Aorta (tissue), 5 donors: ENCODE measurements at regions not wholly inside any gene's neighbourhood (a gene's known extent, or its start where the extent isn't known, plus 50 kb on each side); places are given as distances from the start of the nearest gene placed in this dataset.
A peak's percentile ranks its signal among the peaks of the same experiment; 100 is the strongest.
"Not testable (repeated sequence)": the region's sequence is repeated elsewhere in the genome, so short reads cannot be mapped to it uniquely, and the experiment has no call there.

Experiments
- ATAC-seq: fragments of 200-7000 bp; cut with Tn5 transposase; one replicate; pipeline ENCODE4 v1.9.1; 2022; ENCODE audit warnings: moderate library complexity; ENCODE audit not compliant: low FRiP score
- DNase-seq, 2 donors: peaks; one replicate each; pipeline ENCODE4 v3.0.0-alpha.2; 2020
- H3K27ac ChIP-seq, 2 donors: one replicate each; pipeline ENCODE4 v1.5.1; 2013; ENCODE audit warnings: low read length in 2 of 2, mild to moderate bottlenecking in 2 of 2, moderate library complexity in 2 of 2, control low read depth in 1 of 2, inconsistent platforms in 1 of 2, low read depth in 1 of 2
- H3K27me3 ChIP-seq, 2 donors: one replicate each; pipeline ENCODE4 v1.6.1; 2013; ENCODE audit warnings: control low read depth in 1 of 2, low read length in 1 of 2, mild to moderate bottlenecking in 1 of 2, moderate library complexity in 1 of 2; ENCODE audit not compliant: insufficient read depth in 2 of 2, control insufficient read depth in 1 of 2
- H3K36me3 ChIP-seq, 2 donors: one replicate each; pipeline ENCODE4 v1.6.1; 2013; ENCODE audit warnings: control low read depth in 1 of 2, low read length in 1 of 2, mild to moderate bottlenecking in 1 of 2; ENCODE audit not compliant: insufficient read depth in 2 of 2, control insufficient read depth in 1 of 2
- H3K4me1 ChIP-seq, 2 donors: one replicate each; pipeline ENCODE4 v1.6.1; 2013; ENCODE audit warnings: low read length in 2 of 2, control low read depth in 1 of 2, mild to moderate bottlenecking in 1 of 2, moderate library complexity in 1 of 2; ENCODE audit not compliant: insufficient read depth in 2 of 2, control insufficient read depth in 1 of 2
- H3K4me3 ChIP-seq, 2 donors: one replicate each; pipeline ENCODE4 v1.5.1; 2013; ENCODE audit warnings: low read length in 2 of 2, control low read depth in 1 of 2, mild to moderate bottlenecking in 1 of 2
- H3K9me3 ChIP-seq: one replicate; pipeline ENCODE4 v1.6.1; 2013; ENCODE audit warnings: mild to moderate bottlenecking, low read length; ENCODE audit not compliant: control insufficient read depth
- WGBS, 2 donors: extraction: QIAGEN DNeasy Blood & Tissue Kit; methylation state at CpG; one replicate each; pipeline ENCODE4 v1.1.7; 2013; 5-methylcytosine and 5-hydroxymethylcytosine counted together
- intact Hi-C, 2 donors: fragments of 100-400 bp; cut with DNase I; formaldehyde crosslinking; loops; one replicate each; pipeline versions ENCODE4 v1.14.2 to v1.15.0; 2022
- donor health status: healthy with polysubstance abuse.
- donor health status: Bipolar disorder and iron deficiency.
- donor health status: DM: no; HTN: no; CAD: no.
- donor health status: DM: no; HTN: no; CAD: no.
- donor health status: DM: yes; HTN: yes; CAD: no.

DNA sequence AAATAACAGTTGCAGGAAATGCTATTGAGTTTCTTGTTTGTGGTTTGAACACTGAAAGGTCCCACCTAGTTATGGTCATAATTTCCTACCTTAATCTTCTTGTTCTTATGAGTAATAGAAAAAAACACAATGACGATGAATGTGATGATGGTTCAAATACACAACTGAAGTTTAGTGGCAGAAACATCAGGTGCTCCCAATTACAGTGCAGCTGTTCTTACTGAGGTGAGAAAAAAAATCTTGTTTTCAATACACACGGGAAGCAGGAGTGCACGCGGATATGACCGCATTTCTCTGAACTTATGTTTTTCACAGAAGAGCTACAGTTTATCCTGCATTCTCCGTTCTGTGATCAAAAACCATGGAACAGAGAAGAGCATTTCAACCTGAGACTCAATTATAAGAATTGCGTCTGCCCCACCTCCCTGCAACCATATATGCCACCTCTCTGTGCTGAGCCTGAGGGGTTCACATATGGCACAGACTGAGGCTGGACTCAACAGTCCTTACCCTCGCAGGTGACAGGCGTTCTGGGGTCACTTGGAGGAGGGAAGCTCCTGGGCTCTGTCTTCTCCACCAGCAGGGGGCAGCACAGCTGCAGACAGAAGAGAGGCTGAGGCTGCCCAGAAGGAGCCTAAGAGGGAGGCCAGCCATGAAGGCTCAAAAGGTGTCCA, 99.7 kb upstream of the IGLL5 start:
- Histone ChIP-seq H3K4me1 (no peaks in the 10 kb centered on the region), H3K27ac (no peak overlapping the region), H3K36me3 (no peaks in the 10 kb centered on the region), H3K9me3 (no peaks in the 10 kb centered on the region), H3K4me3 (no peak overlapping the region), H3K27me3 (no peaks in the 10 kb centered on the region)
- ATAC-seq (peak; percentile 62), DNase-seq (peak in 1 of 2 donors; percentile 63)
- 63 to 65% methylated on average over 9 of the region's 9 CpGs for WGBS, 2 donors
- intact Hi-C loops = no loop called here

DNA sequence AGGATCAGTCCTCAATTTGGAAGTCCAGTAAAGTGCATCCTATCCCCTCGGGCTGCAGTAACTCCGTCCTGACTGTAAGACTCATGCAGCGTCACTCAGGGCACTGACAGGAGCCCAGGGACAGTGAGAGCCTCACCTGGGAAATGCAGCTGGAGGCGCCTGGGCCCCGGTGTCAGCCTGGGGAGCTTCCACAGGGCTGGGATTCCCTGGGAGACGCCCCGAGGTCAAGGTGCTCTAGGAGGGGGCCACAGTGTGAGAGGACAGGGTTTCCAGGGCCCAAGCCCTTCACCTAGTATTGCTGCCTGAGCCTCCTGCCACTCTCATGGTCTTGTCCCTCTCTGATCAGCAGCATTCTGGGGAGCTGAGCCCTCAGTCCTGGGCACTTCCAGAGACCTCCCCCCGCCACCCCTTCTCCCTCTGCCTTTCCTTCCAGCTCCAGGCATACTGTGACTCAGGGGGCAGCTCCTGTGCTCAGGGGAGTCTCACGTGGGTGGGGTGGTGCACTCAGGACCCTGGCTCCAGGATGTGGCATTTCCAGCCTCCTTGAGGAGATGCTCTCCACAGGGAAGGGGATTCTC, 99.1 kb upstream of the IGLL5 start:
- Histone ChIP-seq H3K9me3 (no peaks in the 10 kb centered on the region), H3K4me1 (no peaks in the 10 kb centered on the region), H3K27ac (no peak overlapping the region), H3K36me3 (no peaks in the 10 kb centered on the region), H3K4me3 (no peak overlapping the region), H3K27me3 (no peaks in the 10 kb centered on the region)
- ATAC-seq (no peak), DNase-seq (no peak)
- 59 to 72% methylated on average over 8 to 9 of the region's 9 CpGs for WGBS, 2 donors
- intact Hi-C loops = no loop called here

DNA sequence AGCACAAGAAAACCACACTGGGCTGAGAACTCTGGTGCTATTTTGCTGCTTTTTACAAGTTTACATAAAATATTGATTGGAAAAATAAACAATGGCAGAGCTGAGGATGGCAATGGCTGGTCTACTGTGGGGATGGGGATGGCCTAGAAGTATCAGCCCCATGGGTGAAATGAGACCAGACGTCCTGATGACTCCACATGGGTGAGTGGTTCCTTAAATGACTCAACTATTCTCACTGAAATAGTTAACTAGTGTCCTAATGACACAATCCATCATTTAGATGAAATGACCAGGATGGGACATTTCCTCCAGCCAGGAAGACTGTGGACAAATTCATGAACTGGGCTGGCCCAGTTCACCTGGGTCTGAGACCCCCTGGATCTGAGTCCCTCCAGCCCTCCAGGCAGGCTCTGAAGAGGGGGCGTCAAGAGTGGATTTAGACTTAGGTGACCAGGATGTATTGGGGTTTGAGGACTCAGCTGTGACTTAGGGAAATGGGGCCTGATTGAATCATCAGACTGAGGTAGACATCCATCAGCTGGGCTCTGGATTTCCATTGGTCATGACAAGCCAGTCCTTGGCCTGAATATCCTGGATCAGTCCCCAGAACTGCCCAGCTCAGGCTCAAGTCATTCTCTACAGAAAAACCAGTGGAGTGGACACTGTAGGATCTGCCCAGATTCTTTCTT, 98.2 kb upstream of the IGLL5 start:
- H3K9me3 ChIP-seq = no peaks in the 10 kb centered on the region
- H3K4me1 ChIP-seq = no peaks in the 10 kb centered on the region
- H3K27me3 ChIP-seq = no peaks in the 10 kb centered on the region
- 61 to 62% methylated on average over 2 of the region's 2 CpGs for WGBS, 2 donors
- DNase-seq (no peak), ATAC-seq (no peak)
- H3K27ac ChIP-seq = no peak overlapping the region
- H3K4me3 ChIP-seq = no peak overlapping the region
- intact Hi-C loops = no loop called here
- no peaks in the 10 kb centered on the region for H3K36me3 ChIP-seq

DNA sequence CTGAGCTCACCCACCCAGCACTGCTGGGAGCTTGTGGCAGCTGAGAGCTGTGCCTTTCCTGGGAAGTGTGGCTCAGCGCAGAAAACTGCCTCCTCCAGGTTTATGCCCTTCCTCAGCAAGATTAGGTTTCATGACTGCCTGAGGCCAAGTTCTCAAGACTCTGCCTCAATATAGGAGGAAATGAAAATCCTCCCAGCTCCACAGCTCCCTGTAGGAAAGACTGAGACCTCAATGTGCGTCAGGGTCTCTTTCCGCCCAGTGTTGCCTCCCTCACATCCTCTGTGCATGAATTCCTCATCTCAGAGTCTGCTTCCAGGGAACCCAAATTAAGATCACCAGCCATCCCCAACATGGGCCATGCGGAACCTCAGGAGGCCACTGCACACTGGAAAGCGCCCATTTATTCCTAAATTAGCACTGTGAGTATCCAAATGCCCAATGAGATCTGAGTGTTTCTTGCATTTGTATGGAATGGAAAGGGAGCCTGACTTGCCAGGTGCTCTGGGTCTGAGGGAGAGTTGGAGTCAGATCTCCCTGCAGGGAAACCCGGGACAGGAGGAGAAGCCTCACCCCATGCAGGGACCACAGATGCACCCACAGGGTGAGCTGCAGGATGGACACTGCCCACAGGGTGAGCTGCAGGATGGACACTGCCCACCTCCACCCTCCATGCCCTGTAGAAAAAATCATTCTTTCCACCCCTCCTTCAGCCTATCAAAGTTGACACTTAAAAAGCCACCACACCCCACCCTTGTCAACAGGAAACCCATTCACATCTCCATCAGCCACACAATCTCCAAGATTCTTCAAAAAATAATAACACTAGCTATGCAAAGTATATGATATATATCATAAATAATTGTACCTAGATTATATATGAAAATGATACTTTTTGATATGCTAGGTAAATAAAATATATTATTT, 97.4 kb upstream of the IGLL5 start:
- Histone ChIP-seq H3K27ac (no peak overlapping the region), H3K9me3 (no peaks in the 10 kb centered on the region), H3K27me3 (no peaks in the 10 kb centered on the region), H3K36me3 (no peaks in the 10 kb centered on the region), H3K4me1 (no peaks in the 10 kb centered on the region), H3K4me3 (no peak overlapping the region)
- intact Hi-C loops = no loop called here
- peak; percentile 16 for ATAC-seq
- WGBS, 2 donors = 74 to 82% methylated on average over 6 of the region's 6 CpGs
- DNase-seq = no peak

DNA sequence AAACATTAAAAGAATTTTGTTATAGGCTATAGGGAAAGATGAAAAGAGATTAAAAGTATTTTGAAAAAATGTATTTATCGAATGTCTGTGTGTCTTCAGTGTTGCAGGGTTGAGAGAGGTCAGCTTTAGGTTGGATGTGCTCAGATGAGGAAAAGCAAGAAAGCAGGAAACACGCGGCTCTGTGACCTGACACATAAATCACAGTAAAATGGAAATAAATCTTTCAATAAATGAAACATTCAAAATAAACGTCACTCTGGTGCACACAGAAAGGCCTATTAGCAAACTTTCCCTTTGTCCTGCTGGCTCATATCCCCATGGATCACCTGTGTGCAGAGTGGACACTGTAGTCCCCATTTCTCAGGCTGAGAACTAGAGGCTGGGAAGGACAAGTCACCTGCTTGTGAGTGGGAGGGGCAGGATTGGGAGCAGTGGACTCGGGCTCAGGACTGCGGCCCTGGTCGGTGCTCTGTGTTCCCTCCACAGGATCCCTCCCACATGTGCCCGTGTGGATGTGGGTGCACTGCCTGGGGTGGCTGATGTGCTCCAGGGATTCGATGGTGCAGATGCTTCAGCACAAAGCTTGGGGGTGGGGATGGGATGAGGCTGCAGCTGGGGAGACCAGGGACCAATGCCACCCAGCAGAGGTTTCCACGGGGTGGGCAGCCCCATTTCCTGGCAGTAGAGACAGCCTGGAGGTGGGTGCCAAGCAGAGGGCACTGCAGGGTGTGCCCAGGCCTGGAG, 96.0 kb upstream of the IGLL5 start:
- H3K4me3 ChIP-seq = no peak overlapping the region
- no peaks in the 10 kb centered on the region for H3K4me1 ChIP-seq
- no peaks in the 10 kb centered on the region for H3K9me3 ChIP-seq
- H3K27ac ChIP-seq = no peak overlapping the region
- DNase-seq (no peak), ATAC-seq (no peak)
- WGBS, 2 donors = 37 to 48% methylated on average over 10 of the region's 10 CpGs
- no peaks in the 10 kb centered on the region for H3K27me3 ChIP-seq
- H3K36me3 ChIP-seq = no peaks in the 10 kb centered on the region
- intact Hi-C loops = no loop called here

DNA sequence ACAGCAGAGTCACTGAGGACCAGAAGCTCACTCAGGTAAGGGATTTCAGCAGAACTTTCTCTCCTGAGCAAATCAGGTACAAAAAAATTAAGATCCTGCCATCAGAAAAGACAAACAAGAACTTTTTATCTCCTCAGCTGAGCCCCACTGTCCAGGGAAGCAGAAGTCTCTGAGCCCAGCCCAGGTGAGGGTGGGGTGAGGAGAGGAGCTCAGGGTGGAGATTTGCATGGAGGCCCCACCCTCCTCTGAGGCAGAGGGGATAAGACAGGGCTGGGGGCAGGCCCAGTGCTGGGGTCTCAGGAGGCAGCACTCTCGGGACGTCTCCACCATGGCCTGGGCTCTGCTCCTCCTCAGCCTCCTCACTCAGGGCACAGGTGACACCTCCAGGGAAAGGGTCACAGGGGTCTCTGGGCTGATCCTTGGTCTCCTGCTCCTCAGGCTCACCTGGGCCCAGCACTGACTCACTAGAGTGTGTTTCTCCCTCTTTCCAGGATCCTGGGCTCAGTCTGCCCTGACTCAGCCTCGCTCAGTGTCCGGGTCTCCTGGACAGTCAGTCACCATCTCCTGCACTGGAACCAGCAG, 95.3 kb upstream of the IGLL5 start:
- H3K4me1 ChIP-seq, H3K36me3 ChIP-seq, intact Hi-C loops, DNase-seq, H3K9me3 ChIP-seq, H3K27ac ChIP-seq, ATAC-seq, H3K4me3 ChIP-seq, H3K27me3 ChIP-seq: not testable (repeated sequence)
- 77 to 91% methylated on average over 2 to 4 of the region's 4 CpGs for WGBS, 2 donors

DNA sequence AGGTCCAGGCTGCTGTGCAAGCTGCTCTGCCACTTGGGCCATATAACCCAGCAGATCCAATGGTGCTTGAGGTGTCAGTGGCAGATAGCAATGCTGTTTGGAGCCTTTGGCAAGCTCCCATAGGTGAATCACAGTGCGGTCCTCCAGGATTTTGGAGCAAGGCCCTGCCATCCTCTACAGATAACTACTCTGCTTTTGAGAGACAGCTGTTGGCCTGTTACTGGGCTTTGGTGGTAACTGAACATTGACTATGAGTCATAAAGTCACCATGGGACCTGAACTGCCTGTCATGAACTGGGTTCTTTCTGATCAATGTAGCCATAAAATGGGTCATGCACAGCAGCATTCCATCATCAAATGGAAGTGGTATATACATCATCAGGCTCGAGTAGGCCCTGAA, 92.0 kb upstream of the IGLL5 start:
- WGBS, 2 donors = 74 to 78% methylated on average over 2 of the region's 2 CpGs
- H3K4me1 ChIP-seq, ATAC-seq, H3K4me3 ChIP-seq, H3K9me3 ChIP-seq, H3K27me3 ChIP-seq, H3K36me3 ChIP-seq, DNase-seq, intact Hi-C loops, H3K27ac ChIP-seq: not testable (repeated sequence)

DNA sequence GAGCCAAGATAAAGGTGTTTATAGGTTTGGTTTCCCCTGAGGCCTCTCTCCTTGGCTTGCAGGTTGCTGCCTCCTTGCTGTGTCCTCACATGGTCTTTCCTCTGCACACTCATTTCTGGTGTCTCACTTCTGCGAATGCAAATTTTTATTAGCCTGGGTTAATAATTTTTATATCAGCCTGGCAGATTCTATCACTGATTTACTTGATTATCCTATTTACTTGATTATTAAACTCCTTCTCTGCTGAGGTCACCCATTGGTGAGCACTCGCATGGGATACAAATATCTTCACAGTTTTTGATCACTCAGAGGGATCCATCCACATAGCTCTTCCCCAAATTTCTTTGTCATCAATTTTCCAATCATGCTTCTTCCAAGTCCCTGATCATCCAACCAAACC, 90.9 kb upstream of the IGLL5 start:
- H3K36me3 ChIP-seq = no peaks in the 10 kb centered on the region
- H3K27ac ChIP-seq = no peak overlapping the region
- ATAC-seq (no peak), DNase-seq (no peak)
- WGBS, 2 donors = 73 to 91% methylated on average over 2 of the region's 2 CpGs
- no peaks in the 10 kb centered on the region for H3K9me3 ChIP-seq
- H3K27me3 ChIP-seq = no peaks in the 10 kb centered on the region
- H3K4me1 ChIP-seq = no peaks in the 10 kb centered on the region
- intact Hi-C loops = no loop called here
- no peak overlapping the region for H3K4me3 ChIP-seq
